Liver (tissue), 8 donors: ENCODE measurements at regions not wholly inside any gene's neighbourhood (a gene's known extent, or its start where the extent isn't known, plus 50 kb on each side); places are given as distances from the start of the nearest gene placed in this dataset.

Experiments
- DNase-seq: peaks from one replicate; pipeline ENCODE4 v3.0.0-alpha.2; 2017; ENCODE audit warnings: low spot score
- H3K27ac ChIP-seq, 2 donors: one replicate each; pipeline ENCODE4 v1.7.0; 2013; ENCODE audit warnings: inconsistent platforms in 2 of 2, low read length in 2 of 2, control low read depth in 1 of 2, low read depth in 1 of 2, mild to moderate bottlenecking in 1 of 2
- H3K27me3 ChIP-seq, 4 donors: one replicate each; pipeline versions ENCODE4 v1.6.1 to v1.7.0; 2013; ENCODE audit warnings: low read length in 3 of 4, inconsistent platforms in 1 of 4, mild to moderate bottlenecking in 1 of 4, moderate library complexity in 1 of 4; ENCODE audit not compliant: control insufficient read depth in 4 of 4, insufficient read depth in 4 of 4
- H3K36me3 ChIP-seq, 4 donors: one replicate each; pipeline versions ENCODE4 v1.6.1 to v1.7.0; 2013; ENCODE audit warnings: low read length in 3 of 4, mild to moderate bottlenecking in 3 of 4, low read depth in 1 of 4, moderate library complexity in 1 of 4; ENCODE audit not compliant: control insufficient read depth in 4 of 4, insufficient read depth in 3 of 4
- H3K4me1 ChIP-seq, 4 donors: one replicate each; pipeline versions ENCODE4 v1.6.1 to v1.7.0; 2013; ENCODE audit warnings: low read length in 3 of 4, mild to moderate bottlenecking in 3 of 4, moderate library complexity in 1 of 4; ENCODE audit not compliant: control insufficient read depth in 4 of 4, insufficient read depth in 4 of 4
- H3K4me3 ChIP-seq, 3 donors: one replicate each; pipeline versions ENCODE4 v1.6.1 to v1.7.0; 2013; ENCODE audit warnings: low read length in 3 of 3, control low read depth in 1 of 3, low read depth in 1 of 3, mild to moderate bottlenecking in 1 of 3
- H3K9ac ChIP-seq, 2 donors: one replicate each; pipeline ENCODE4 v1.7.0; 2013; ENCODE audit warnings: low read length in 2 of 2, mild to moderate bottlenecking in 2 of 2, moderate library complexity in 2 of 2, control low read depth in 1 of 2, low read depth in 1 of 2
- H3K9me3 ChIP-seq, 4 donors: one replicate each; pipeline versions ENCODE4 v1.6.1 to v1.7.0; 2013; ENCODE audit warnings: low read length in 3 of 4; ENCODE audit not compliant: control insufficient read depth in 4 of 4
- ATF3 ChIP-seq: IDR thresholded peaks from 2 replicates; pipeline ENCODE4 v1.6.1; 2016; ENCODE audit warnings: antibody characterized with exemption
- EGR1 ChIP-seq, 2 donors: IDR thresholded peaks; 2 replicates each; pipeline ENCODE4 v1.6.1; 2016 to 2018; ENCODE audit warnings: antibody characterized with exemption in 2 of 2, low read depth in 2 of 2
- FOXA1 ChIP-seq: IDR thresholded peaks from 2 replicates; pipeline ENCODE4 v1.6.1; 2016; ENCODE audit warnings: antibody characterized with exemption
- FOXA2 ChIP-seq: IDR thresholded peaks from 2 replicates; pipeline ENCODE4 v1.6.1; 2016; ENCODE audit warnings: antibody characterized with exemption
- GABPA ChIP-seq, 2 donors: IDR thresholded peaks in 1 of 2; conservative IDR thresholded peaks in 1 of 2; 2 replicates each; pipeline ENCODE4 v1.6.1; 2016; ENCODE audit warnings: antibody characterized with exemption in 2 of 2, mild to moderate bottlenecking in 1 of 2, moderate library complexity in 1 of 2
- HNF4A ChIP-seq, 2 donors: conservative IDR thresholded peaks; 2 replicates each; pipeline ENCODE4 v1.6.1; 2016; ENCODE audit warnings: antibody characterized with exemption in 2 of 2, mild to moderate bottlenecking in 2 of 2
- HNF4G ChIP-seq: IDR thresholded peaks from 2 replicates; pipeline ENCODE4 v1.6.1; 2016; ENCODE audit warnings: antibody characterized with exemption
- JUND ChIP-seq, 2 donors: IDR thresholded peaks; 2 replicates each; pipeline ENCODE4 v1.6.1; 2016; ENCODE audit warnings: antibody characterized with exemption in 2 of 2
- MAX ChIP-seq: IDR thresholded peaks from 2 replicates; pipeline ENCODE4 v1.6.1; 2016; ENCODE audit warnings: antibody characterized with exemption
- NR2F2 ChIP-seq: IDR thresholded peaks from 2 replicates; pipeline ENCODE4 v1.6.1; 2016; ENCODE audit warnings: antibody characterized with exemption
- RAD21 ChIP-seq, 2 donors: IDR thresholded peaks; 2 replicates each; pipeline ENCODE4 v1.6.1; 2016; ENCODE audit warnings: antibody characterized with exemption in 2 of 2, mild to moderate bottlenecking in 2 of 2
- REST ChIP-seq: IDR thresholded peaks from 2 replicates; pipeline ENCODE4 v1.6.1; 2016; ENCODE audit warnings: antibody characterized with exemption, mild to moderate bottlenecking
- RXRA ChIP-seq, 2 donors: IDR thresholded peaks; 2 replicates each; pipeline ENCODE4 v1.6.1; 2017 to 2018; ENCODE audit warnings: antibody characterized with exemption in 2 of 2, mild to moderate bottlenecking in 1 of 2
- SP1 ChIP-seq: IDR thresholded peaks from 2 replicates; pipeline ENCODE4 v1.6.1; 2018; ENCODE audit warnings: antibody characterized with exemption, mild to moderate bottlenecking
- YY1 ChIP-seq: IDR thresholded peaks from 2 replicates; pipeline ENCODE4 v1.6.1; 2016; ENCODE audit warnings: antibody characterized with exemption, mild to moderate bottlenecking
- ZBTB33 ChIP-seq: IDR thresholded peaks from 2 replicates; pipeline ENCODE4 v1.6.1; 2016; ENCODE audit warnings: antibody characterized with exemption
- WGBS: extraction: QIAGEN DNeasy Blood & Tissue Kit; methylation state at CpG from one replicate; pipeline ENCODE4 v1.1.7; 2013; 5-methylcytosine and 5-hydroxymethylcytosine counted together
- TF ChIP-seq, protein P1 (sequence below): fragments of 150-350 bp; IDR thresholded peaks from 2 replicates; pipeline ENCODE4 v1.5.1; 2017; ENCODE audit warnings: improper control_type of control experiment, low read depth, low read length; ENCODE audit not compliant: missing input control
- donor health status: healthy.
- donor health status: healthy.
- donor health status: healthy.
- donor health status: healthy.
- donor health status: healthy.

- no peak overlapping the region for H3K27ac ChIP-seq
- H3K4me3 ChIP-seq = no peak overlapping the region
- no peaks in the 10 kb centered on the region for H3K27me3 ChIP-seq
- H3K4me1 ChIP-seq = no peaks in the 10 kb centered on the region
- no peaks in the 10 kb centered on the region for H3K36me3 ChIP-seq
- no peak overlapping the region for H3K9ac ChIP-seq
- no peak for DNase-seq
- H3K9me3 ChIP-seq = no peaks in the 10 kb centered on the region
- 55% methylated on average over 5 of the region's 5 CpGs for WGBS
- TF ChIP-seq HNF4G (no peak), SP1 (no peak), NR2F2 (no peak), FOXA1 (no peak), RAD21 (IDR thresholded peaks at IDR 0.05) (no peak), HNF4A (conservative IDR thresholded peaks at IDR 0.05) (no peak), ATF3 (no peak)
These were observed 368.1 kb upstream of the CTNND2 start for GRCh38 chr5:12272389-12272788.

- H3K27me3 ChIP-seq = no peaks in the 10 kb centered on the region
- H3K9me3 ChIP-seq = no peaks in the 10 kb centered on the region
- no peaks in the 10 kb centered on the region for H3K4me1 ChIP-seq
- DNase-seq = no peak
- no peaks in the 10 kb centered on the region for H3K36me3 ChIP-seq
- H3K27ac ChIP-seq = no peak overlapping the region
- no peak overlapping the region for H3K4me3 ChIP-seq
- H3K9ac ChIP-seq = no peak overlapping the region
- no peak for TF ChIP-seq REST
- TF ChIP-seq, protein P1, sequence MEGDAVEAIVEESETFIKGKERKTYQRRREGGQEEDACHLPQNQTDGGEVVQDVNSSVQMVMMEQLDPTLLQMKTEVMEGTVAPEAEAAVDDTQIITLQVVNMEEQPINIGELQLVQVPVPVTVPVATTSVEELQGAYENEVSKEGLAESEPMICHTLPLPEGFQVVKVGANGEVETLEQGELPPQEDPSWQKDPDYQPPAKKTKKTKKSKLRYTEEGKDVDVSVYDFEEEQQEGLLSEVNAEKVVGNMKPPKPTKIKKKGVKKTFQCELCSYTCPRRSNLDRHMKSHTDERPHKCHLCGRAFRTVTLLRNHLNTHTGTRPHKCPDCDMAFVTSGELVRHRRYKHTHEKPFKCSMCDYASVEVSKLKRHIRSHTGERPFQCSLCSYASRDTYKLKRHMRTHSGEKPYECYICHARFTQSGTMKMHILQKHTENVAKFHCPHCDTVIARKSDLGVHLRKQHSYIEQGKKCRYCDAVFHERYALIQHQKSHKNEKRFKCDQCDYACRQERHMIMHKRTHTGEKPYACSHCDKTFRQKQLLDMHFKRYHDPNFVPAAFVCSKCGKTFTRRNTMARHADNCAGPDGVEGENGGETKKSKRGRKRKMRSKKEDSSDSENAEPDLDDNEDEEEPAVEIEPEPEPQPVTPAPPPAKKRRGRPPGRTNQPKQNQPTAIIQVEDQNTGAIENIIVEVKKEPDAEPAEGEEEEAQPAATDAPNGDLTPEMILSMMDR = no peak
- no peak for TF ChIP-seq GABPA (IDR thresholded peaks at IDR 0.05 in 1 of 2, conservative IDR thresholded peaks at IDR 0.05 in 1 of 2)
- no peak for TF ChIP-seq FOXA1
- TF ChIP-seq EGR1 (IDR thresholded peaks at IDR 0.05; ENCODE audit: low read depth in 2 of 2) = no peak
- TF ChIP-seq FOXA2 = no peak
- TF ChIP-seq RXRA (IDR thresholded peaks at IDR 0.05) = no peak
- TF ChIP-seq MAX = no peak
- TF ChIP-seq NR2F2 = no peak
- 71% methylated on average over 1 of the region's 1 CpG for WGBS
These were observed 366.7 kb upstream of the CTNND2 start for GRCh38 chr5:12270914-12271313.

DNA sequence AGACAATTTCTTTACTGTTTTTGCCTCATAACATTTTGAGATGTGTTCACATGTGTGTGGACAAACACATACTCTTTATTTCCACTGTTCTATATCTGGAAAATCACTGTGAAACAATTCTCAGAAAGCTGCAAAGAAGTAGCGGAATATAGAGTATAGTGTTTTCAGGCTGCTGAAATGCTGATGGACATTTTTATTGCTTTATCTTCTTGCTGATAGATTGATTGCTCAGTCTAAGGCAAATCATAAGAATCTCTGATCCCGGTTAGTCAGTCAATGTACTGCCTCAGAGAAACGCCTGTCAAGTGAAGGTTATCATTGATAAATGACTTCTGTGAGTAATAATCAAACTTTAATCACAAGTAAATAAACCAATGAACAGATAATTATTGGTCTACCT, 364.9 kb upstream of the CTNND2 start:
- no peaks in the 10 kb centered on the region for H3K9me3 ChIP-seq
- 59% methylated on average over 3 of the region's 3 CpGs for WGBS
- TF ChIP-seq HNF4G = no peak
- no peak for TF ChIP-seq RAD21 (IDR thresholded peaks at IDR 0.05)
- TF ChIP-seq EGR1 (IDR thresholded peaks at IDR 0.05; ENCODE audit: low read depth in 2 of 2) = no peak
- no peak for TF ChIP-seq ZBTB33
- TF ChIP-seq JUND (IDR thresholded peaks at IDR 0.05) = no peak
- TF ChIP-seq, protein P1 = no peak
- TF ChIP-seq FOXA2 = no peak
- TF ChIP-seq NR2F2 = no peak
- no peak for TF ChIP-seq HNF4A (conservative IDR thresholded peaks at IDR 0.05)
- TF ChIP-seq YY1 = no peak
- TF ChIP-seq FOXA1 = no peak
- TF ChIP-seq ATF3 = no peak
- no peaks in the 10 kb centered on the region for H3K4me1 ChIP-seq
- no peaks in the 10 kb centered on the region for H3K27me3 ChIP-seq
- DNase-seq = no peak
- H3K36me3 ChIP-seq = no peaks in the 10 kb centered on the region
- H3K9ac ChIP-seq = no peak overlapping the region
- no peak overlapping the region for H3K4me3 ChIP-seq
- no peak overlapping the region for H3K27ac ChIP-seq
